Activated naive CD4-positive, alpha-beta T cell treated with anti-CD3 and anti-CD28 coated beads, Interleukin-2, amount 50 U/mL, for 72 hours (primary cell): ENCODE measurements at regions not wholly inside any gene's neighbourhood (a gene's known extent, or its start where the extent isn't known, plus 50 kb on each side); places are given as distances from the start of the nearest gene placed in this dataset.
"Not testable (repeated sequence)": the region's sequence is repeated elsewhere in the genome, so short reads cannot be mapped to it uniquely, and the experiment has no call there.

Experiments used
- ATAC-seq, 2 donors: fragments of 150-1000 bp; cut with Tn5 transposase; 2 replicates each; pipeline ENCODE4 v1.10.0; 2021; ENCODE audit warnings: mild to moderate bottlenecking in 2 of 2, moderate library complexity in 2 of 2
- DNase-seq, 2 donors: peaks; one replicate each; pipeline ENCODE4 v3.0.0; 2021 to 2022; ENCODE audit warnings: low spot score in 2 of 2
- H3K27ac Mint-ChIP-seq, 2 donors: one replicate each; pipeline ENCODE4 v1.8.0; 2022; ENCODE audit warnings: mild to moderate bottlenecking in 2 of 2, mixed read lengths in 2 of 2
- H3K36me3 Mint-ChIP-seq, 2 donors: one replicate each; pipeline ENCODE4 v1.8.0; 2022; ENCODE audit warnings: mixed read lengths in 2 of 2
- H3K9me3 Mint-ChIP-seq, 2 donors: one replicate each; pipeline ENCODE4 v1.8.0; 2022; ENCODE audit warnings: mixed read lengths in 2 of 2

DNA sequence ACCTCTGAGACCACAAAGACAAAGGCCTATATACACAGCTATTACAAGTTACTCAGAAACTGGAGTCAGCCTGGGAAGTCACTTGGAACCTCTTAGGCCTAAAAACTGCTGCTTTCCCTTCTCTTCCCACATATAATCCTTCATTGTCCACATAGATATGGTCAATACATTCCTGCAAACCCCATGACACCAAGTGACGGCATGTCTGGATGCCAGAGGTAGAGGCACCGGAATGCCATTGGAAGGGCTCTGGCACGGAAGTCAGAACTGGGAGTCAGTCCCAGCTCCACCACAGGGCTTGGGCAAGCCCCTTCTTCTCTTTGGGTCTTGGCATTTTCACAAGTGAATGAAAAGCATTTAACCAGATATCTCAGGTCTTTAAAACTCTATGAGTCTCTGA lies 204.7 kb downstream of the MATN1 start:
- H3K27ac Mint-ChIP-seq, result no peak overlapping the region
- ATAC-seq, result no peak
- DNase-seq, result no peak
- H3K9me3 Mint-ChIP-seq, result no peaks in the 10 kb centered on the region
- H3K36me3 Mint-ChIP-seq, result no peaks in the 10 kb centered on the region

DNA sequence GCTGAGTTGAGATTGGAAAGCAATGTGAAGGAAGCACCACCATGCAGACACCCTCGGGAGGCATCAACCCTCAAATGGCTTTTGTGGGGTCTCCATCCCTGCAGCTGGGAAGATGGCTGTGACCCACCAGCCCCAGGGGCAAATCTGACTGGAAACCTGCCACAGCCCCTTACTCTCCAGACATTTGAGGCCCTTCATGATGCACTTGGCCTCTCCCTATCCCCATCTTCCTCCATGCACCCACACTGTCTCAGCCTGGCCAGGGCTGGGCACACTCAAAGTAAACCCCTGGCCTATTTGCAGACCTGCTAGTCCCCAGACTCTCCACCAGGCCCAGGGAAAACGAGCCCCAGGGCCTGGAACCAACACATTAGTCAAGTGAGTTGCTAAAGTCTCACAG lies 205.2 kb downstream of the MATN1 start:
- no peak for ATAC-seq
- H3K27ac Mint-ChIP-seq, result no peak overlapping the region

DNA sequence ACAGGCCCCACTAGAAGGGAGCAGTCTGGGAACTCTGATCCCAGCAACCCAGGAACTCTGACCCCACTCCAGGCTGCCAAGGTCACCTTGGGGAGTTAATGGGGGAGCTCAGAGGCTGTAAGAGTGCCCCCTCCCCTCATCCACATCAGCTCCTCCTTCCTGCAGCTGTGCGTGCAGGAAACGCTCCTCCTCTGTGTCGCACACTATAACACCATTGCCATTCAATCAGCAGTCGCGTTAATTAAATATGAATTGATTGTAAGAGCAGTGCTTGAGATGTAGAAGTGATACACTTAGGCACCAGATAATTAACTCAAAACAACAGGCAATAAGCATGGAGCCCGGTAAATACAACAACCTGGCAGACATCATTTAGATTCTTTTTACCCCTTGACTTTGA lies 205.7 kb downstream of the MATN1 start:
- not testable (repeated sequence) for H3K9me3 Mint-ChIP-seq, DNase-seq, H3K36me3 Mint-ChIP-seq, H3K27ac Mint-ChIP-seq, ATAC-seq

More for the DNA sequence above, 205.2 kb downstream of the MATN1 start:
- Mint-ChIP-seq H3K36me3 (no peaks in the 10 kb centered on the region), H3K9me3 (no peaks in the 10 kb centered on the region)
- peak in 1 of 2 donors; percentile 16 for DNase-seq

DNA sequence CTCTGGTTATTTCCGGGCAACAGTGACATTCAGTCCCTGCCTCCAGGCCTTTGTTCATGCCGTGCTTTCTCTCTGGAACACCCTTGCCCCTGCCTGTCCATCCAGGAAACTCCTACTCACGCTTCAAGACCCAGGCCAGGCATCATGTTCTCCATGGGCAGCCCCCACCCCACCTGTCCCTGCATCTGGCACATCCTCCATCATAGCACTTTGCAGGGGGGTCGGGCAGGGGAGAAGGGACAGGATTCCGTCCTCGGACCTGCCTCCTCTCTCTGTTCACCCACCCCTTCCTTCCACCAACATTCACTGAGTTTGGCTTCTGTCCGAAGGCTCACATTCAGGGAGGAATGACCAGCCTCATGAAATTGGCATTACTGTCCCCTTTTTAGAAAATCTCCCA lies 206.1 kb downstream of the MATN1 start:
- not testable (repeated sequence) for H3K27ac Mint-ChIP-seq, H3K9me3 Mint-ChIP-seq, ATAC-seq, H3K36me3 Mint-ChIP-seq
- DNase-seq, result peak in 1 of 2 donors; percentile 7

DNA sequence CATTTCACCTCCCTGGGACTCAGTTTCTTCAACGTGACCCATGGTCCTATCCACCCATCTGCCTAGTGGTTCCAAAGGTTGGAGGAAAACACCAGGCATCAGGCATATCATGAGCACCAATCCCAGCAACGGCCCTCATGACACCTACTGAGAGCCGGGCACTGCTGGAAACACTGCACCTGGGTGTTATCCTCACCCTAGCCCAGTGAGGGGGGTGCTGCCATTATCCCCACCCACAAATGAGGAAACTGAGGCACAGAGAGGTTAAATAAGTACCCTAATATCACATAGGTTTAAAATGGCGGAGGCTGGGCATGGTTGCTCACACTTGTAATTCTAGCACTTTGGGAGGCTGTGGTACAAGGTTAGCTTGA lies 206.9 kb downstream of the MATN1 start:
- no peaks in the 10 kb centered on the region for H3K9me3 Mint-ChIP-seq
- no peaks in the 10 kb centered on the region for H3K36me3 Mint-ChIP-seq
- ATAC-seq (no peak), DNase-seq (peak in 1 of 2 donors; percentile 7)
- no peak overlapping the region for H3K27ac Mint-ChIP-seq

DNA sequence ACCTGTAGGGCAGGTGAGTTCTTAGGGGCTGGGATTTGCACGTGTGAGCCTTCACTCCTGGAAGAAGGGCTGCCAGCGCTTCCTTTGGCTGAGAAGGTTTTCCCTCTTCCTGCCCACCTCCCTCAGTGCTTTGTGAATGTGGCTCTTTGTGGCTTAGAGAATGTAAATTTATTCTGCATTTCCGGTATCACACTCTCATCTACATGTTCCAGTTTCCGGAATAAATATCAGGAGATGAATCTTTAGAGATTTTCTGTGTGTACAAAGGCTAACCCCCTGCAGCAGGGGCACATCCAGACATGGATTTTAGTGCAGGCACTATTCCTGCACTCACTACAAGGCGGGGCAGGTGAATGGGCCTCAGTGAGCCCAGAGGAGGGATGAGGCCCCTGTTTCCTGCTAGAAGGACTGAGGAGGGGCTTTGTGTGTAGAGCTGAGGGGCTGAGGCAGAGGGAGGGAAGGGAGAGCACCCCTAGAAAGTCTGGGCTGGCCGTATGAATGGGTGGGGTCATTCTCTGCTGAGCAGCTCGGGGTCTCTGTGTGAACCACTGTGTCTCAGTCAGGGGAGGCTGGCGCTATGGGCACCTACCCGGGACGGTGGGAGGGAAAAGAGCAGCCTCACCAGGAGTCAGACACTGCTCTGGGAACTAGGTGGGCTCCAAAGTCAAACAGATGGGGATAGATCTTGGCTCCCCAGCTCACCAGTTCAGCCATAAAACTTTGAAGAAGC lies 207.5 kb downstream of the MATN1 start:
- Mint-ChIP-seq H3K27ac (no peak overlapping the region), H3K9me3 (no peaks in the 10 kb centered on the region), H3K36me3 (no peaks in the 10 kb centered on the region)
- DNase-seq (peak in 1 of 2 donors; percentile 31), ATAC-seq (no peak)

DNA sequence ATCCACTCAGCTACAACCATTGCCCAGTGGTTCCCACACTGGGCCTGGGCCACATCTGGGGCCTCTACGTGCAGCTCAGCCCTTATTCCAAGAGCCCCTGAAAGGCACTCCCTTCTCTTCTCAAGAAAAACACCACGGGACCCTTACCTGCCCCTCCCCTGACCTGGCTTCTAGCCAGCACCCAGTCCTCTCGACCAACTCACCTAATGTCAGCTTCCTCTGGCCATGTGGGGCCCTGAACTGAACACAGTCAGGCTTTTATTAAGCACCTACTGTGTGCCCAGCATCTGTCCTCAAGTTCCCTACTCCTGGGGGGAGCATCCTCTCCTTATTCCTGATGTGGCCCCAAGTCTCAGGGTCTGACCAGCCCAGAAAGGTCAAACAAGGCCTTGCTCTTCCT lies 208.4 kb downstream of the MATN1 start:
- ATAC-seq, result no peak
- DNase-seq, result peak in 1 of 2 donors; percentile 26
- H3K36me3 Mint-ChIP-seq, result no peaks in the 10 kb centered on the region
- no peak overlapping the region for H3K27ac Mint-ChIP-seq
- H3K9me3 Mint-ChIP-seq, result no peaks in the 10 kb centered on the region

DNA sequence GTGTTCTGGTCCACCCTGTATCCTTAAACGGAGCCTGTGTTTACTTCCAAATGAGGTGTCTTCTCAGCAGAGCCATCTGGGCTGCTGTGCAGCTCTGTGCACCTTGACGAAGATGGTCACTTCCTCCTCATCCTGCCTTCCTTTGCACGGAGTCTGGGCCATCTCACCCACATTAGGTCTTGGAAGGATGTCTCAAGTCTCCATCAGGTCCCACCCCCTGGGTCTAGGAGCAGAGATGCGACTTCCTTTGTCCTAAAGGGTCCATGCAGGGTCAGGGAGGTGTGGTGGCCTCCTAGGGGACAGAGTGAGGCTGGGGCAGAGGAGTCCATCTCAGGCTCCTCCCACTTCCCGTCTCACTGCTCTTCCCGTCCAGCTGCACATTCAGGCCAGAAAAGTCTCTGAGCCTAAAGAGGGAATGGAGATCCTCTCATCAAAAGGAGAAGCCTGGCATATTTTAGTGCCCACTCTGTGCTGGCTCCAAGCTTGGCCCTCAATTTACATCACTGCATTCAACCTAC lies 209.2 kb downstream of the MATN1 start:
- no peaks in the 10 kb centered on the region for H3K9me3 Mint-ChIP-seq
- no peak for ATAC-seq
- no peak overlapping the region for H3K27ac Mint-ChIP-seq
- peak in 1 of 2 donors; percentile 3 for DNase-seq
- H3K36me3 Mint-ChIP-seq, result no peaks in the 10 kb centered on the region

DNA sequence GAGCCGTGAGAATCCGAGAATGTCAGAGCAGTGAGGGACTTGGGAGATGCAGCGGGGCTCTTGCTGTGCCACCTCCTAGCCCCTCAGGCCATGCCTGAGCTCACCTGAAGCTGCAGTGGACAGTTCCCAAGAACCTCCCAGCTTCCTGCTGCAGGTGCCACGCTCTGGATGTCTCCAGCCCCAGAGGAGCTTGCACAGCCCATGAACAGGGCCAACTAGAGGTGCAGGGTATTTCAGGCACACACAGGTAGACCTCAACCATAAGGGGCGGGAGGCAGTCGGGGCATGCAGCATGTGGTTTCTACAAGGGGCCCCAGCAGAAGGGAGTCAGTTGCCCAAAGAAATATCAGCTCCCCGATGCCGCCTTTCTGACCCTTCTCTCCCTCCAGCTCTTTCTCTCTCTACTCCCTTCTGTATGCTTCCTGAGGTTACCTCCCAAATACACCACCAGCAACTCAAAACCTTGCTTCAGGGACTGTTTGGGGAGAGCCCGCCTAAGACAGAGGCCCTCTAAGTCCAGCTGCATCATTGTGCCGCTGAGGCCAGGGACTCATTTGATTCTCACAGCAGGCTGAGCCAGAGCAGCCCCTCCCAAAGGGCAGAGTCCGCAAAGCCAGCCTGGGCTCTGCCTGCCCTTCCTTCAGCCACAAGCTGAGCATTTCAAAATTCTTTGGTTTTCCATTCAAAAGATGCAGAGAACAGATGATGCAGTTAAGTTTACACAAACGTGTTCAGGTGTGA lies 209.8 kb downstream of the MATN1 start:
- Mint-ChIP-seq H3K27ac (no peak overlapping the region), H3K9me3 (no peaks in the 10 kb centered on the region), H3K36me3 (no peaks in the 10 kb centered on the region)
- ATAC-seq (no peak), DNase-seq (peak in 1 of 2 donors; percentile 18)

DNA sequence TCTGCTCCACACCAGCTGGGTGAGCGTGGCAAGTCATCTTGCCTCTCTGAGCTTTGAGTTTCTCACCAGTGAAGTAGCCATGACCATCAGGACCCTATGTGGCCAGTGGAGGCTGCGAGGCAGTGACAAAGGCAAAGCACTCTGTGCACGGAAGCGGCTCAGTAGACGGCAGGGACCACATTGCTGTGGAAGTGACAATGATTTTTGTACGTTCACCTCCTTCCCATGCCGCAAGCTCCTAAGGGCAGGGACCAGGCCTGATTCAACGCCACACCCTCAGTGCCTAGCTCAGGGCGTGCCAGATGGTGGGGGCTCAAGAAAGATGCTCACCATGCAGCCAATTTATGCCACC lies 210.5 kb downstream of the MATN1 start:
- DNase-seq (no peak), ATAC-seq (no peak)
- no peak overlapping the region for H3K27ac Mint-ChIP-seq
- H3K36me3 Mint-ChIP-seq, result no peaks in the 10 kb centered on the region
- H3K9me3 Mint-ChIP-seq, result no peaks in the 10 kb centered on the region

DNA sequence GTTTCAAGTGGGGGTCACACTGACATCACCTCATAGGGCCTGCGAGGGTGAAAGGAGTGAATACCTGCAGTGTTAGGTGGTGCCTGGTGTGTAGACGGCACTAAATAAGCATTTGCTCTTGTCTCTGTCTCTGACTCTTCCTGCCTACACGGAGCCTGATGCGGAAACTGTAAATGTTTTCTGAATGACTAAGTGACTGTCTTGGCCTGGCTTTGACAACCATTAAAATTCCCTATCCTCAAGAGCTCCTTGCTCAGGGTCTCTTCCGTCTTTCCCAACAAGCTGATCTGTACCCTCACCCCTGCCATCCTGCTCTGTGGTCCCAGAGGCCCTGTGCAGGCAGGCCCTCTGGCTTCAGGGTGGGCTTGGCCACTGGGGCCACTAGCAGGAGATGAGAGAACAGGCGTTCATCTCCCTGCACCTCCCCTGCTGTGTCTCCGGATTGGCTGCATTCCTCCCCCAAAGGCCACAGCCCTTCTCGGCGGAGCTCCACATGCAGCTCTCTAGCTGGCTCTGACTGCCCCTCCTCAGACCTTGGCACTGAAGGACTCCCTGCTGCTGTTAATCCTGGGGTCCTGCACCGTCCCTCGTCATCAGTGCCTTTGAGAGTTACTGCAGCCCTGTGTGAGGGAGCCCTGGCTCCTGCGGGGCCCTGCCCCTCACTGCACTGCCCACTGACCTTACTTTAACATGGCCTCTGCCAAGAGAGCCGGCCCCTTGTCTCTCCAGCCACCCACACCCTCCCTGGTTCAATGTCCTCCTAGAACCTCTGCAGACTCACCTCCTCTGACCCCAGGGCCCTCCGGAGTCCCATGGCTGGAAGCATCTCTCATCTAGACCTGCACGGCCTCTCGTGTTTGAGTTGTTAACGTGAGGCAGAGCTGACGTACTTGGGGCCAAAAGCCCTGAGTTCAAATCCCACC lies 211.1 kb downstream of the MATN1 start:
- H3K27ac Mint-ChIP-seq, result no peak overlapping the region
- H3K36me3 Mint-ChIP-seq, result no peaks in the 10 kb centered on the region
- no peaks in the 10 kb centered on the region for H3K9me3 Mint-ChIP-seq
- DNase-seq, result peak in 1 of 2 donors; percentile 25
- no peak for ATAC-seq

DNA sequence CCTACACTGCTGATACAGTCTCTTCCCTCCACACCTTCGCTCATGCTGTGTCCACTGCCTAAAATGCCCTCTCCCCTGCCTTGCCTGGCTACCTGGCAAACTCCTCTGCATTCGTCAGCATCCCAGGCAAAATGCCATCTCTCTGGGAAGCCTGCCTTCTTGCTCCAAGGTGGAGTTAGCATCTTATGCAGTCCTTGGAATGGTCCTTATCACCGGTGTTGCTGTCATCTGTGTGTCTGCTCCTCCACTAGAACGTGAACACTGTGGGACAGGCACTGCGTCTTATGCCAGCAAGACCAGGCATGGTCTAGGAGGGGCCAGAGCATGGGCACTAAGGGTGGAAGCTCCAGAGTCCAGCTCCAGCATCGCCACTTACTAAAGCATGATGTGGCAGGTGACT lies 211.8 kb downstream of the MATN1 start:
- H3K27ac Mint-ChIP-seq, result no peak overlapping the region
- DNase-seq, result no peak
- ATAC-seq, result no peak
- H3K36me3 Mint-ChIP-seq, result no peaks in the 10 kb centered on the region
- H3K9me3 Mint-ChIP-seq, result no peaks in the 10 kb centered on the region

DNA sequence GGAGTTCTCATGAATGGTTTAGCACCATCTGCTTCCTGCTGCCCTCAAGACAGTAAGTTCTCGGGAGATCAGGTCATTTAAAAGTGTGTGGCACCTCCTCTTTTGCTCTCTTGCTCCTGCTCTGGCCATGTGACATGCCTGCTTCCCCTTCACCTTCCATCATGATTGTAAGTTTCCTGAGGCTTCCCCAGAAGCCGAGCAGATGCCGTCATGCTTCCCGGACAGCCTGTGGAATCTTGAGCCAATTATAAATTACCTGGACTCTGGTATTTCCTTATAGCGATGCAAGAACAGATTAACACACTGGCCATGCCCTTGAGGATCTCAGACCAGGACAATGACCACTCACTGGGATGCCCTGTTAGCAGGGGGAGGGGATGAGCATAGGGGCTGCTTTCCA lies 212.3 kb downstream of the MATN1 start:
- H3K27ac Mint-ChIP-seq, result no peak overlapping the region
- no peaks in the 10 kb centered on the region for H3K9me3 Mint-ChIP-seq
- H3K36me3 Mint-ChIP-seq, result no peaks in the 10 kb centered on the region
- ATAC-seq (no peak), DNase-seq (no peak)

DNA sequence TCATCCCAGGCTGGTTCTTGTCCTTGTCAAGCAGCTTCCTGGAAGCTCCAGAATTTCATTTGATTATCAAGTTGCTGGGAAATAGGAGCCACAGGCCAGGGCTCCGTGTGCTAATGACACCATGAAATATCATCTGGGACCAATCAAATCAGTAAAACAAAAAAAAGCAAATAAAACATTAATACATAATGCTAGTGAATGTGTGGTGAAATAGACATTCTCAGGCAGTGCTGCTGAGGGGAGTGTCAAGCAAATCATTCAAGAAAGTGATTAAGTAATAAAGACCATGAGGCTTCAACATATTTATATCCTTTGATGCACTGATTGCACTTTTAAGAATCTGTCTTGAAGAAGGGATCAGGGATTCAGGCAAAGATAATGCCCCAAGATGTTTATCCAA lies 213.7 kb downstream of the MATN1 start:
- DNase-seq, result no peak
- Mint-ChIP-seq H3K9me3 (no peaks in the 10 kb centered on the region), H3K27ac (no peak overlapping the region), H3K36me3 (no peaks in the 10 kb centered on the region)
- no peak for ATAC-seq

DNA sequence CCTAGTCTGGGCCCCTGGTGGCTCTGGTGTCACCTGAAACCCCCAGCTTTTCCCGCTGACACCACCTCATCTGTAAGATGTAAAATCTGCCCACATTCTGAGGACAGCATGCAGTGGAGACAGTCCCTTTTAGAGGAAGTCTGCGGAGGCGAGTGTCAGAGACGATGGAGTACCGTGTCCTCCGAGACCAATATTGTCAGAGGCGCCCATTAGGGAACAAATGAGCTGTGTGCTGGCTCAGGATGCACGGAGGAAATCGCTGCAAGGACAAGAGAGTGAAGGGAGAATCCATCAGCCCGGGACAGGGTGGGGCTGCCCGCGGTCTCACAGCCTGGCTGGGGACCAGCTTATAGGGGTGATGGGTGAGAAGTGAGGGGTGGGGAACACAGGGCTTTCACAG lies 214.8 kb downstream of the MATN1 start:
- DNase-seq (no peak), ATAC-seq (no peak)
- H3K27ac Mint-ChIP-seq, result no peak overlapping the region
- no peaks in the 10 kb centered on the region for H3K36me3 Mint-ChIP-seq
- no peaks in the 10 kb centered on the region for H3K9me3 Mint-ChIP-seq

DNA sequence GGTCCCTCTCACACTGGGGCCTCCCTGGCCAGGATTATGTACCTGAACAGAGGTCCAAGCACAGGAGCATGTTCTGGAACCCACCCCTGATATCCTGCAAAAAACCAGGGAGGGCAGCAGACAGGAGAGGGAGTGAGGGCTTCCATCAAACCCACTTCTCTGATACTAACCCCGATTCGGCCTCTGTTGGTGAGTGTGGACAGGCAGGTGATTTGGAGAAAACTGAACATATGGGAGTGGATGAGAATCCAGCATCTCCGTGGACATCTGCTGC lies 215.3 kb downstream of the MATN1 start:
- Mint-ChIP-seq H3K9me3 (peaks cover 1 to 2% of the 10 kb centered on the region in 2 donors), H3K36me3 (peaks cover 0 to 2% of the 10 kb centered on the region in 2 donors), H3K27ac (no peak overlapping the region)
- DNase-seq (no peak), ATAC-seq (no peak)
